GM19240 (cell line): ENCODE measurements at regions not wholly inside any gene's neighbourhood (a gene's known extent, or its start where the extent isn't known, plus 50 kb on each side); places are given as distances from the start of the nearest gene placed in this dataset.

Experiments
- DNase-seq: peaks from one replicate; pipeline ENCODE4 v3.0.0; 2011; ENCODE audit warnings: low spot score; ENCODE audit not compliant: insufficient read length

DNA sequence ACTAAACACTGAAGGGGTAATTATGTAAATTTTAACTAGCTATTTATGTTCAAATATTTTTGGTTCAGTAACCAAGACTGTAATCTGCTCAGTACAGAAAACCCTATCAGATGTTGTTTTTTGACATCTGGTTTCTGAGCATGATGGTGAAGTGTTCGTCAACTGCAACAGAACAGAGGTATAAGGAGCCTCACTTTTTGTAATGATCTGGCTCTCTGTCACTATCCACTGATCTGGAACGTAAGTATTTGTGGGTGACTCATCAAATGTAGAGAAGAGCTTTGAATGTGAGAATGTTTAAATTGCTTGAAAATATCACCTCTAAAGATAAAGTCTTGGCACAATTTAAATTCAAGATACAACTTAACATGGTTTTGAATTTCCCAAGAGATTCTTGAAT is 213.6 kb upstream of the FAM98A start:
- DNase-seq, result no peak

DNA sequence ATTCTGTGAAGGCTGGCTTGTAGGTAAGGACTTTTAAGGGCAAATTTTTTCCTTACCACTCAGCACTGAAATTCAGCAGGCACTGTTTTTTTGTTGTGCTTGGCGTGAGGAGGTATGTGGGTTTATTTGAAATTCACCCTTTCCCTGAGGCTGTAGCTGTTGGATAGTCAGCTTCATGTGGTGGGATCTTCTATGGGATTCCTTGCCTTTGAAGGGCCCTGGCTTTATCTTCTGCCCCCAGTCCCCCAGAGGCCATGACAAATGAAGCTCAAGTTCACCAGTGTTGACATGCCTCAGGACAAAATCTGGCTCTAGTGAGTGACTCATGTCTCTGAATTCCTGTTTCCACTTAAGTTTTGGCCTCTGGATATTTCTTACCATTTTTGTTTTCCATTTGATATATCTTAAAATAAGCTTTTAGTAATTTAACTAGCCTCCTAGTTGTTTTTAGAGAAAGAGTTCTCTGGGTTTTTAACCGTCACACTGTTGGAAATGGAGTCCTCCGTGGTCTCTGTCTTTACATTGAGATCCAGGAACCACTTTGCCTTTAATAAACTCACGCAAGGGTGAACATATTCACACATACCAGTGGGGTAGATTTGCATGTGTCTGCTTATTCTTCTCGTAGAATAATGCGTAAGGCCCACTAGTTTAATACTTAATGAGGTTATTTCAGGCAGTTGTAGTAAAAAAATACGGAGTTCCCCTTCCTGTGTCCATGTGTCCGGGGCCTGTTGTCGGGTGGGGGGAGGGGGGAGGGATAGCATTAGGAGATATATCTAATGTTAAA is 211.1 kb upstream of the FAM98A start:
- no peak for DNase-seq

DNA sequence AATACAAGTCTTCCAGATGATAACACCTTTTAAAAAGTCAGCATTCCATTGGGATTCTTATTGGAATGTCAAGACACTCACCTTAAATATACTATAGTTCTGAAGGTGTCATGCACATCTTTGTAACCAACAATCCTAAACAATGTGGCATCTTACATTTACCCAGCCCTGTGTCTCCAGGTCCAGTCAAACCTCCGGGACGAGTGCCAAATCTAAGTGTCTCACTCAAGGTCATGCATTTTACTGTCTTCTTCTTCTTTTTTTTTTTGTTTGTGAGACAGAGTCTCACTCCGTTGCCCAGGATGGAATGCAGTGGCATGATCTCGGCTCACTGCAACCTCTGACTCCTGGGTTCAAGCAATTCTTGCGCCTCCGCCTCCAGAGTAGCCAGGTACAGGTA is 206.9 kb upstream of the FAM98A start:
- DNase-seq, result no peak

DNA sequence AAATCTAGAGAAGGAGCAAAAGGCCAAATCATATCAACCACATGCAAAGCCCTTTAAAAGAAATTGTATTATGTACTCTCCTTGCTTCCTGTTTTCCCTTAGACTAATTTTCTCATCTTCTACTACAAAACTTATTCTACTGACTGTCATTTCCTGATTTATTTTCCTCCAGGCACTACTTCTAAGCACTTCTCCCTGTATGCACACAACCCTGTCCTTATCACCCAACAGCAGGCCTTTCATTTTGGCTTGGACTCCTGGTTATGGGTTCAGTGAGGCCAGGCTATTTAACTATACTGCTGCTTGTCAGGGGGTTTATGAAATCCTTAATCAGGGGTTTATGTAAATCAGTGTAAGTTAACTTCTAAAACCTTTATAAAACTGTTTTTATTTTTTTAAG is 205.1 kb upstream of the FAM98A start:
- no peak for DNase-seq

DNA sequence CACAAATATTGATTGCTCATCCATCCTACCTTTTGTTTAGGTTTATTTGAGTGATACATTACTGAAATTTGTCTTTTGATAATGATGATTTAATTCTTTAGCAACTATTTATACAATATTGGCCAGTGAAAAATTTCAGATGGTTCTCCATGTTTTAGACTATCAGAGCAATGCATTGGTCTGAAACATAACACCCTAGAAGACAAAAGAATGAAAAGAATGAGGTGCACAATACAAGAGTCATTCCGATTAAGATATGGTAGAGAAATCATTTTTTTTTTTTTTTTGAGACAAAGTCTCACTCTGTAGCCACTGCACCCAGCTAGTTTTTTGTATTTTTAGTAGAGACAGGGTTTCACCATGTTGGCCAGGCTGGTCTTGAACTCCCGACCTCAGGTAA is 197.4 kb upstream of the FAM98A start:
- DNase-seq, result no peak

DNA sequence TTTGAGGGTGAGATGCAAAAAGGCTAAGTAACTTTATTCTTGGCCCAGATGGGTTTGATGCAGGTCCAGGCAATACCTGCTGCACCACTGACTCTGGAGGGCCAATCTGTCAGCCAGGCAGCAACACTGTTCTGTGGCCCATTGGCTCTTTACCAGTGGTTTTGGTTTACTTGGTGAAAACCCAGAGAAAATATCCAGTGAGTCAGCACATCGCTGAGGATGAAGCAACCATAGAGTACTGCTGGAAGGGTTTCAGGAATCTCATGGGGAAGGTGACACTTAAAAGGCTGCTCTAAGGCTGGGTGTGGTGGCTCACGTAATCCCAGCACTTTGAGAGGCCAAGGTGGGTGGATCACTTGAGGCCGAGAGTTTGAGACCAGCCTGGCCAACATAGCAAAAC is 192.5 kb upstream of the FAM98A start:
- DNase-seq, result no peak

DNA sequence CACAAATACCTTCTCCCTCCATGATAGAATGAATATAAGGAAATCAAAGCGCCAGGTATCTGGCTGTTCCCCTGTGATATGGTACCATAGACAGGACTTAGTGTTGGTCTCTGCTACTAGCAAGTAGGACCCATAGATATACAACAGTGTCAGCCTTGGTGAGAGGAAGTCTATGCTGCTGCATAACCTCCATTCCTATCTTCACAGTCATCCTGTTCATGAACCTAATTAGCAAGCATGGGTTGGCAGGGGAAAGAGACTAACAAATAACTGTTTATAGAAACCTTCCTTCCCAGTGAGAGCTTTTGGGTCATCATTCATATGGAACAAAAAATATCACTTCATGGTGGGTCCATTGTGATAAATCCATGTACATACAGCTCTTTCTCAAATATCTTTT is 188.9 kb upstream of the FAM98A start:
- no peak for DNase-seq

DNA sequence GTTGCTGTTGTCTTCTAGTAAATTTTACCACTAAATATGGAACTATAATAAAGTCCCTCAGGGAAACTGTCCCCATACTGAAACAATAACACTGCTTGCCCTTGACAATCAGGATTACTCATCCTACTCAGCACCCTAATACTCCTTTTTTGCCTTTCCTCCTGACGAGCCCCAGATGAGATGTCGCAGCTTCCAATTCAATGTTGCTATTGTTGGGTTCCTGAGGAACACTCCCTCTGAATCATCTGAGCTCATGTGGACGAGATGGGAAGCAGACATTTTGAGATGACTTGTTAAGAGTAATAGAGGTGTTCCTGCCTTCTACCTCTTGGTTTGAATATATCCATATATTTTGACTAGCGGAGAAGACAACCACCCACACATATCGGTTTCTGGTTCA is 187.8 kb upstream of the FAM98A start:
- no peak for DNase-seq

DNA sequence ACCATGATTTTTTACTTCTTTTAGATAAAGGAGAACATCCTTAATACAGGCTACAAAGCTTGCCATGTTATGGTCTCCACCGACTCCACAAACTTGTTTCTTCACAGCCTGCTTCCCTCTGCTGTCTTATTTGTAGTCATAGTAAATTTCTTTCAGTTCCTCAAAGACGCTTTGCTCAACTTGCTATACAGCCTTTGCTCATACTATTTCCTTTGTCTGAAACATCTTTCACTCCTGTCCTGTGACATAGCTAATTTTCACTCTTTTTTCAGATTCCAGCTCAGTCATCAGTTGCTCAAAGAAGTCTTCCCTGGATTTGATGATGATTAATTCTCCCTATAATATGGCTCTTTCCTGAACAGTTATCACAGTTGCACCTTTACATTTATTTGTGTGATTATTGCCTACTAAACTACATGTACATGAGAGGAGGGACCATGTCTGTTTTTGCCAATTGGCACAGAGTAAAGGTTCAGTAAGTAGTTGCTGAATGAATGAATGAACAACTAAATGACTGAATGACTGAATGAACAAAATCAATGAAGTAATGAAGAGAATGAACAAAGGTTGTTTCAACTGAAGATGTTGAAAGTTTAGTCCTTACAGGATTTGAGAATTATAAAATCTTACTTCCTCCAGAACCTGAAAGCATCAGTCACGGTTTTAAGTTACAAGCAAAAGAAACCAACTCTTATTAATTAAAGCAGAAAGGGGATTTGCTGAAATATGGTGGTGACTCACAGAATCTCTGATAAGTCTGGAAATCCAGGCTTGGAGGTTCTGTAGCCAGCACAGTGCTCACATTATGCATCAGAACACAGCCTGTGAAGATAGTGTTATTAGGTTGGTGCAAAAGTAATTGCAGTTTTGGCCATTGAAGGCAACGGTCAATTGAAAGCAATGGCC is 186.4 kb upstream of the FAM98A start:
- no peak for DNase-seq

DNA sequence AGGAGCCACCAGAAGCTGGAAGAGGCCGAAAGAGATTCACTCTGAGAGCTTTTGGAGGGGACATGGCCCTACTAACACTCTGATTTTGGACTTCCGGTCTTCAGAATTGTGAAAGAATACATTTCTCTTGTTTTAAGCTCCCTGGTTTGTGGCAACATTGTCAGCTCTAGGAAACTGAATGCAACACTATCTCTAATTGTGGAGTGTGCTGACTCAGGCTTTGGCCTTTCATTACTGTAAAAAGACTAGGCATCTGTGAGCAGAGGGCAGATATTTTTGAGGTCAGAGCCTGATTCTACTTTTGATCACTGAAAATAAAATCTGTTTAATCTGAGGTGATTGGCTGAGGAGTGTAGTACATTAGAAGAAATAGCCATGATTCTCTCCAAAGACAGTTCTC is 185.4 kb upstream of the FAM98A start:
- DNase-seq, result no peak

DNA sequence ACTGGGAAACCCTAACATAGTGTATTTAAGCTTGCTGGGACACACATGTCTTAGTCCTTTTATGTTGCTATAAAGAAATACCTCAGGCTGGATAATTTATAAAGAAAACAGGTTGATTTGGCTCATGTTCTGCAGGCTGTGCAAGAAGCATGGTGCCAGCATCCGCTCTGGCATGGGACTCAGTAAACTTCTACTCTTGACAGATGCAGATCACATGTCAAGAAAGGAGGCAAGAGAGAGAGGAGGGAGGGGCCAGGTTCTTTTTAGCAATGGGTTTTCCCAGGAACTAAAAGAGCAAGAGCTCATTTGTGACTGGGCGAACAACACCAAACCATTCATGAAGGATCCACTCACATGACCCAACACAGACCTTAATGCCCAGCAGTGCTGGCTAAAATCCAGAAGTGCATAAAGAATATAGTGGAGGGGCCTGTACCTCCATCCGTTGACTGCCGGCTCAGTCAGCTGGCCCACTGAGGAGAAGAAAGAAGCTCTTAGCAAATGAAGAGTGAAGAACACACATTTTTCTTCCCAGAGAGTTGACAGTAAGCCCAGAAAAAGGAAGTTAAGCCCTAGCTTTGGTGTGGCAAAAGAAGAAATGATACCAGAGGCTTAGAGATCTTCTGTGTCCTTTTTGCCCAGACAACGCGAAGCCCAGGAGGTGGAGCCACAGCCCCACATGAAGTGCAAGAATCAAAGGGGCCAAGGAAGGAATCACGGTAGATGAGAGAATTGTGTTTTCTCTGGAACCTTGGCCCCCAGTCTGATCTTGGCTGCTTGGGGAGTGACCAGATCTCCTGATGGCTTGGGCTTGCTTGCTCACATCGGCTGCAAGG is 183.5 kb upstream of the FAM98A start:
- DNase-seq, result no peak

DNA sequence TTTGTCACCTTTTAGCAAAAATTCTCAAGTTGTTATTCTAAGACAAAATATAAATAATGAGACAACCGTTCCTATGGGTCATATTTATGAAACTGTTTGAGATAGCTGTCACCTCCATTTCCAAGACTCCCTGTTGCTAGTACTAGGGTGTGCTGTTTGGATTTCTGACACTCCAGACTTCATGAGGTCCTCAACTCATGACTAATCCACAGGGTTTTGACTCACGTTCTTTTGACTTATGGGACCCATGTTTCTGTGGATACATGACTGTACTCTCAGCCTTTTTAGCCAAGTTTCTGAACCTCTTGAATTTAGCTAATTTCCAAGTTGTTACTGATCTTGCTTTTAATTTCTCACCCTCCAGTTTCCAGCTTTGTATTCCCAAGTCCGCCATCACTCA is 178.7 kb upstream of the FAM98A start:
- DNase-seq, result no peak

DNA sequence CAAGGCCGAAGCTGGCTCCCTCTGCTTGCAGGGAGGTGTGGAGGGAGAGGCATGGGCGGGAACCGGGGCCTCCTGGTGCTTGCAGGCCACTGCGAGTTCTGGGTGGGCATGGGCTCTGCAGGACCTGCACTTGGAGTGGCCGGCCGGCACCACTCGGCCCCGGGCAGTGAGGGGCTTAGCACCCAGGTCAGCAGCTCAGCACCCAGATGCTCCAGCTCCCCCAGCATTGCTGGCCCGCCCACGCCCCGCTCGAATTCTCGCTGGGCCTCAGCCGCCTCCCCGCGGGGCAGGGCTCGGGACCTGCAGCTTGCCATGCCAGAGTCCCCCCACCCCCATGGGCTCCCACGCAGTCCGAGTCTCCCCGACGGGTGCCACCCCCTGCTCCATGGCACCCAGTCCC is 176.2 kb upstream of the FAM98A start:
- DNase-seq, result no peak

DNA sequence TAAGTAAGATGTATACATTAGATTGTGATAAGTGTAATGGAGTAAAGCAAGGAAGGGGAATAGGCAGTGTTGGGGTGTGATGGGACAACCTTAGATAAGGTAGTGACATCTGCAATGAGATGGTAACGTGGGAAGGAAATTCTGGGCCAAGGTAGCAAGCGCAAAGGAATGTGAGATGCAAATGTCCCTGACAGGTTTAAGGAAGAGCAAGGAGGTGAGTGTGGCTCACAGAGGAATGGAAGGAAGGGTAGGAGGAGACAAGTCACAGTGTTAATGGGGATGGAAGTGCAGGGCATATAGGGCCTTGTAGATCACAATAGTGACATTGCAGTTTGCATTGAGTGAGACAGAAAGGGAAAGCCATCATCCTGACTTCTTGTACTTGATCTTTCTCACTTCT is 170.9 kb upstream of the FAM98A start:
- no peak for DNase-seq

DNA sequence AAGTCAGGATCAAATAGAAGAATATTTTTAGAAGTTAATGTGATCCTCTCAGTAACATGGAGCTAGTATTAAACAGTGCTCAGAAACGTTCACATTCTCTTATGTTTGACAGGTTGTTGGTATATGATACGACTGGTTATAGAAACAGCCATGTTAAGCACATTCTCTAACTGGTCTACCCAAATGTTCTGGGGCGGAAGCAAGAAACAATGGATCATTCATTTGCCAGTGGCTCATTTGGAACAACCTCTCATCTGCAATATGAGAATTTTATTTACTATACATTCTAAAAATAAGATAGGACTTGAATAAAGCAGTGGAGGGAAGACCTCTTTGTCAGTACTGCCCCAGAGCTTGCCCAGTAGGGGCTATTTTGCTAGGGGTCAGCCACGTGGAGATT is 167.1 kb upstream of the FAM98A start:
- no peak for DNase-seq

DNA sequence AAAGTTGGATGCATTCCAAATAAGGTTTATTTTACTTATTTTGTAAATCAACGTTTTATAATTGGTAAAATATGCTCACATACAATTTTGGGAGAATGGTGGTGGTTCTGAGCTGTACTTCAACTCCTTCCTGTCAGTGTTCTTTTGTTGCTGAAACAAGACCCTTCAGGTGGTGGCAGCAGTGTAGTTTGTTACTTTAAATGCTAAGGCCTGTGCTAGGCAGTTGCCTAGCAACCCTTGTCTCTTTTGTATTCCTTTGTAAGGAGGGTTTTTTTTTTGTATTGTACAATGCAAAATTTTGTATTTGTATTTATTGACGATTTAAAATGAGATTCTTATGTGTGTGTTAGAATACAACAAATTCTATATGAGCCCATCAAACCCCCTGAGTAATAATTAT is 166.0 kb upstream of the FAM98A start:
- DNase-seq, result no peak

DNA sequence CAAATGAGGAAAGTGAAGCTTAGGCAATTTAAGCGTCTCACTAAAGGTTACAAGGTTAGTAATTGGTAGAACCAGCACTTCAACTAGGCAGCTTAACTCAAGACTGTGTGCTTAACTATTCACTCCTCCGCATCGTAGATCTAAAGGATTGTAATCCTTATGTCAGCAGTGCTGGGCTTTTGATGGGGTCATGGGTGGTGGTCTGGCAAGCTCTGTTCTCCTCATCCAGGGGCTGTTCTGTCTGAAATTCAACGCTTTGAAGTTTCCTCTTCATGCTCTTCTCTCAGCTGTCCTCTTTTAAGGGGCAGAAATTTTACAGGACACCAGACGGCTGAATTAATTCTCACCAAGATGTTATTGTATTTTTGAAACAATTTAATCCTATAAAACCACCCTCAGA is 165.5 kb upstream of the FAM98A start:
- DNase-seq, result no peak

DNA sequence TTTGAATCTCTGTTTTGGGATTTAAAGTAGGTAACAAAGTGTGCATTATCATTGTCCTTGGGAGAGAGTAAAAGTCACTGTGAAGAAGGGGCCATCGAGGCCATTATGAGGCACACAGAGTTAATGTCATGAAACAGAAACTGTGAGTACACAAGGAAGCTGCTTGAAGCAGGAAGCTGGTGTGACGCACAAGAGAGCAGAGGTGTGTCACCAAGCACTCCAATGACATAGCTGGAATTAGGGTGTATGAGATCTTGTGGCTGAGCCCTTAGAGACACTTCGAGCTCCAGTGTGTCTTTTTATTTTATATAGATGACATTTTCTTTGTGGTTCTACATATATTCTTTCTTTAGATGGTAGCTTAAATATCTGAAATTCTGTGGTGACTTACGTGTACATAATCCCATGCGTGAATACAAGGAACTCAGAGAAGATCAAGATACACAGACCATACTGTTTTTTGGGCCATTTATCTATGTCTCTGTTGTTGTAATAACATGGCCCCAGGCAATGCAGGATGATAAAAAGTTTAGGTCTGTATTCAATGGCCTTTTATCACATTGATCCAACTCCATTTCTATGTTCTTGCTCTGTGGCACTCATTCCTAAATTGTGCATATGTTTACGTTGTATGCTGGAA is 164.7 kb upstream of the FAM98A start:
- DNase-seq, result no peak

DNA sequence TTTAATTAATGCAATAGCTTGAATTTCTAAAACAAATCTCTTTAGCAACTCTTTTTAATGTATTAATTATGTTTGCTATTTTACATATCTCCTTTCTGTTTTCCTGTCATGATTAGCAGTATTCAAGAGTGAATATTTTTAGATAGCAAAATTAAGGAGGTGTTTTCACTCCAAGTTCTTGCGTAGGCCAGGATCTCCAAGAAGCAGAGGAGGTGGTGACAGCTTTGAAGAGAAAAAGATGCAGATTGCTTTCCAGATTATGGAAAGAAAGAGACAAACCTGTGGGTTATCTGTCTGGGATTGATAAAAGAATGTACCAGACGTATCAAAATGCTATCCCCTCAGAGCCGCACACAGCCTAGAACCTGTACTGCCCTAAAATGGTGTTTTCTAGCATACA is 163.5 kb upstream of the FAM98A start:
- DNase-seq, result no peak

DNA sequence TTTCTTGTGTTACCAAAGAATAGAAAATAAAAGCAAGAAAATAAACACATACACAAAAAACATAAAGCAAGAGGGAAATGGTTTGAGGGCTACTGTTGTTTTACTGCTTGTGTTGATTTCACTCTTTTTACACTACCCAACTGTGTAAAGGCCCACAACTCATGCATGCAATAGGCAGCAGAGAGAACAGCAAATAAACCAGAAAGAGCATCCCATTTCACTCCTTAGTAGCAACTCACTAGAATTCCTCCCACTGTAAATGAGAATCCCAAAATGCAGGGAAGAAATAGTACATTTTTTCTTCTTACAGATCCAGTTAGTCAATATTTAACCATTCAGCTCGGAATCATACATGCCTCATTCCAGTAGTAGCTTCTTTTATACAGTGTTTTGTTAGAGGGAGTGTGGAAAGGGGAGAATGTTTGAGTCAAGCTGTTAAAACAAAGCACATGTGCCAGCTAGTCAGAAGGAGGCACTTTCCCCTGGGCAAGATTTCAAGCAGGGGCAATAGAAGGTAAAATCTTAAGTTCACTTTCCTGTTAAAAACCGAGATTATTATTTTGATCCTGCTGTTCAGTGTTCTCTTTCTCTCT is 147.2 kb upstream of the FAM98A start:
- DNase-seq, result no peak

DNA sequence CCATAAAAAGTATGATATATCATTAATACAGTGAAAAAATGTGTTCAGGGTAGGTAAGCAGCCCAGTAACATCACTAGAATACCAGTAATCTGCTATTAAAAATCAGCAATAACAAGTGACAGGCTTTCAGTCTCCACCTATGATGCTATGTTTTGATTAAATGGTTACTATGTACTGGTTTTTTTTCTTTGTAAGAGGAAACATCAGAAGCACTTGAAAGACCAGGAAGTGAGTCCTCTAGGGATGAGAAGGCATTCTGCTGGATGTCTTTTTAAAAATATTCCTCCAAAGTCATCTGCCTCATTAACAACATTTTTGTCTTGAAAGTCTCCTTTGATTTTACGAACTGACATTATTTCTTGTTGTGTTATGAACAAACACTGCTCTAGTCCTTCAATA is 136.0 kb upstream of the FAM98A start:
- no peak for DNase-seq
